ENCODE measurements at regions not wholly inside any gene's neighbourhood (a gene's known extent, or its start where the extent isn't known, plus 50 kb on each side); places are given as distances from the start of the nearest gene placed in this dataset.

DNA sequence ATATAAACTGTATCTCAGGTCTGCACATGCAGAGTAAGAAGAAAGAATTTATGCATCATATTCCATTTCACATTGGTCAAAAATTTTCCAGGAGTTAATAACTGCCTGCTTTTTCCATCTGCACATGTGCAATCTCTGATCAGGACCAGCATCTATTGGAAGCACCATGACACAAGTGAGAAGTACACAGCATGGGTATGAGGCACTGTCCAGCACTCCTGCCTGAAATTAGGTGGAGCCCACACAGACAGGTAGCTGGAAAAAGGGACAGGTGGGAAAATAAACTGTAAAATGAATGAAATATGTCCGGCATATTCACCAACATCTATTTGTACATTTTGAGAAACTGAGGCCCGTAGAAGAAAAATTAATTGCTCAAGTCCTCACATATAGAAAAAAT is 609.2 kb upstream of the NXPH2 start:
- no peaks in the 10 kb centered on the region for H3K36me3 ChIP-seq
- no peak overlapping the region for H3K4me3 ChIP-seq
- no peak for DNase-seq
- H3K27me3 ChIP-seq, result no peaks in the 10 kb centered on the region
- no peaks in the 10 kb centered on the region for H3K9me3 ChIP-seq

DNA sequence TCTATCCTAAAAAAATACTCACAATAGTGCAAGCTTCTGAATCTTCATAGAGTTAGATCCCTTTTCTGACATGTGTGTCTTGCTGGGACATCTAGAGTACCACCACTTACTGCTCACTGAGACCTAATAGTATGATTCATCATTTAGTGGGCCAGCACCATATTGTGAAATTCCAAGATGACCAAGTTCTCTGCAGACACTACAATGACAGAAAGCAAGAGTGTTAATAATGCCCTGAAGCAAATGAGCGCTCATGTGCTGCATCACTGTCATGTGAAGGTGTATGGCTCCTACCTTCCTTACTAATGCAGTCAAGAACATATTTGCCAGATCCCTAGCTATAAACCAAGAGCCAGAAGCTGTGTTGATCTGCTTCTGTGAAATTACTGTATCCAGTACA is 606.2 kb upstream of the NXPH2 start:
- Histone ChIP-seq H3K4me3 (no peak overlapping the region), H3K9me3 (no peaks in the 10 kb centered on the region), H3K36me3 (no peaks in the 10 kb centered on the region), H3K27me3 (no peaks in the 10 kb centered on the region)
- no peak for DNase-seq

DNA sequence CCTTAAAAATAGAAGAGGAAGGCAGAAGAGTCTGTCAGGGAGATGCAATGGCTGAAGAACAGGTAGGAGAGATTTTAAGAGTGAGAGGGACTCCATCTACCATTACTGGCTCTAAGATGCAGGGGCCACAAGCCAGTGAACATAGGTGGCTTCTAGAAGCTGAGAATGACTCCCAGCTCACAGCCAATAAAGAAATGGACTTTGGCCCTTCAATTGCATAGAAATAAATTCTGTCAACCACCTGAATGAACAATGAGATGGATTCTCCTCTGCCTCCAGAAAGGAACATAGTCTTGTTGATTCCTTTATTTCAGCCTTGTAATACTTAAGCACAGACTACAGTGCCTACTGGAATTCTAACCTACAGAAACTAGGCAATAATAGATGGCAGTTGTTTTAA is 603.3 kb upstream of the NXPH2 start:
- H3K27me3 ChIP-seq, result no peaks in the 10 kb centered on the region
- H3K36me3 ChIP-seq, result no peaks in the 10 kb centered on the region
- no peak overlapping the region for H3K4me3 ChIP-seq
- H3K9me3 ChIP-seq, result no peaks in the 10 kb centered on the region
- DNase-seq, result no peak

DNA sequence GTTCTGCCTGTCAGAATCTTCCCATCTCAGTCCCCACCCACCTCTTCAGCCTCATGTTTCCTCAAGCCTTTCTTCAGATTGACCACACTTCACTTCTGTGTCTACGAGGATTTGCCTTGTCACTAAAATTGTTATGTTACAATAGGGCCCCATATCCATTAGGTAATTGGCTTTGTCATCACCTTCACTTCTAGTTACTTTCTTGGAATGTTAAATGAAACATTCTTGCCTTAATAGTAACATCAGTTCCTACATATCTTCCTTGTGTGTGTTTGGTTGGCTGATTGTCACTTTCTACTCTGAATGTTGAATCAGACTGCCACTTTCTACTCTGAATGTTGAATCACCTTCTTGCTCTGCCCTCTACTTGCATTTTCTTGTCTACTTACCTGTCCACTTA is 599.9 kb upstream of the NXPH2 start:
- no peak overlapping the region for H3K4me3 ChIP-seq
- no peaks in the 10 kb centered on the region for H3K36me3 ChIP-seq
- H3K27me3 ChIP-seq, result no peaks in the 10 kb centered on the region
- H3K9me3 ChIP-seq, result no peaks in the 10 kb centered on the region
- no peak for DNase-seq

DNA sequence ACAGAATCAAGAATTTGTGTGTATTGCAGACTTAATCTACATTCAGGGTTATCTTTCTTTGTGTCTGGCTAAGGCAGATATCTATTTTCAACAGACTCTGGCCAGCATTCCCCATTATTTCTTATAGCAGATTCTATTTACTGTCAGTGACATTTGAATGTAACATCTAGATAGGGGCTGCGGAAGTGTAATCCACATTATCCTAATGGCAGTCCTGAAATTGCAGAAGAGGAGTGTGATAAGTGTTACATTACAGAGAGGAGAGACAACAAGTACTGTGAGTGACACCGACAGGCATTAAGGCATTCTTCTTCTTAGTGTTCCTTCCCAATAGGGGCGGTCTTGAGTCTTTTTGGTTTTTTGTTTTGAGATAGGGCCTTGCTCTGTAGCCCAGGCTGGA is 598.2 kb upstream of the NXPH2 start:
- H3K36me3 ChIP-seq, result no peaks in the 10 kb centered on the region
- DNase-seq, result no peak
- no peaks in the 10 kb centered on the region for H3K27me3 ChIP-seq
- no peaks in the 10 kb centered on the region for H3K9me3 ChIP-seq
- no peak overlapping the region for H3K4me3 ChIP-seq

DNA sequence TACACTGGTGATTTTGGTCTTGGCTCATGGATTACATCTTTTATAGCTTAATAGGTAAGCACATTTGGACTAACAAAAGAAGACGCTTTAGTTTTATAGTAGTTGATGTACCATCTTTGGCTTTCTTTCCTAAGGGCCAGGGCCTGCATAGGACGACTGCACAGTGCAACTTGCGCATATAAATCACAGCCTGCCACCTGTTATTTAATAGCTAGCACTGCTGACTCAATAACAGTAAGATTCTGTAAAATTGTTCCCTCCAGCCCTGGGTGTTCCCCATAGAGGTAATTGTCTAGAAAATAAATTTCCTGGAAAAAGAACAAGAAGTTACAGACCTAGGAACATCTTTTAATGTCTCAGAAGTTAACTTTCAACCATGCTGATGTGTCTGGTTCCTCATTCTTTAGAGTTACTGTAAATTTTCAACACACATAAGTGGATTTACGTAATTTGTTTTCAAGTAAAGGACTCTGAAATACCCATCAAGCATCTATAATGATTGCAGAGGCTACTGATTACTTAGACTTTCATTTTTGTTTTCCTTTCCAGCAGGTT is 594.2 kb upstream of the NXPH2 start:
- no peaks in the 10 kb centered on the region for H3K27me3 ChIP-seq
- H3K4me3 ChIP-seq, result no peak overlapping the region
- no peak for DNase-seq
- H3K9me3 ChIP-seq, result no peaks in the 10 kb centered on the region
- H3K36me3 ChIP-seq, result no peaks in the 10 kb centered on the region

DNA sequence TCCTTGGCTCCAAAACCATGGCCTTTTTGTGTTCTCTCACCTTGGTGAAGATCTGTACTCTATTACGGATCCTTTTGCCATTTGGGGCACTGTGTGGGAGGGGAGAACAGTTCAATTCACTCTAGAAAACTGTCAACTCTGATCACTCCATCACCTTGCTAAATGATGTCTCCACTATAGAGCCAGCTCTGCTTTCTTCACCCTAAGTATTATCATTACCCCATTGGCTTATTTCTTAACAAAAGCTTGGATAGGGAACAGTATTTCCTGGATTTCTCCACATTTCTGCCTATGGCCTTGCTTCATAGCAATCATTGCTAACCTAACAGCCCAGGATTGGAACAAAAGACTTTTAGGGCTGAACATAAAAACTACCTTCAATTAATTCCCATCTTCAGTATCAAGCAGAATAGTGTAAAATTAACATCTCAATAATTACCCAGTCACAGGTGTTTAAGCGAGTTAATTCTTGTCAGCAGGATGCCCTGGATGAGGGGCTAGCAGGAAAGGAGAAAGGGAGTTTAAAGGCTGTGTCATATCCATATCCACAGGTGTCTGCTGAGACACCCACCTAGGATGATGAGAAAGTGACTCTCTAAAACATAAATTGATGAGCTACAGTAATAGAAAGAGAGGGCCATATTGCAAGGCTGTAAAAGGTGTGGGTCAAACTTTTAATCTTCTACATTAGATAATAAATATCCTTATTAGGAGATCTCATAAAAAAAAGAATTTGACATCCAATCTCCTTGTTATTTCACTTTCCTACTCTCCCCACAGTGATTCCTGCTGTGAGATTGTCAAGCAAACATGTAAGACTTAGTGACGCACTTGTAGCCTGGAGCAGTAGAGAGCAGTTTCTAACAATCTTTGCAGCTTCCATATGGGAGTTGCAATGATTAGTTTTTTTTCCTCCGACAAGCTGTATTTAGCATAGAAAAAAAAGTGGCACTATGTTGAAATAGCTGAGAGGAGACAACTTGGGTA is 589.5 kb upstream of the NXPH2 start:
- H3K4me3 ChIP-seq, result no peak overlapping the region

DNA sequence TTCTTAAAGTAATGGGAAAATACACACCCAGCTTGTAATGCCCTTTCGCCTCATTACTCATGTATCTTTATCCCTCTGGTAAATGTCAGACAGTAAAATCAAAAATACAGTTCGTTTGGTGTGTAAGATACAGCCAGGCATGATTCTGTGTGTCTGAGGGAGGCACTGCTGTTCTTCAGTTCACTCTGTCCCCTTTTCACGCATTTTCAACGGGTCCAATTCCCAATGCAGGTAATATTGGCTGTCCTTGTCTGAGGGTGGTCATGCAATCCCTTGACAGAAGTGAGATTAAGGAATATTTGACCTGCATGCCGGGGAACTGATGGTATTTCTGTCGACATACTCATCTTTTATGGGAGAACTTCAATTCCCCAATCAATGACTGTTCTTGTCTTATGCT is 587.2 kb upstream of the NXPH2 start:
- Histone ChIP-seq H3K4me3 (no peak overlapping the region), H3K27me3 (no peaks in the 10 kb centered on the region)

More for the DNA sequence above, 589.5 kb upstream of the NXPH2 start:
- H3K9me3 ChIP-seq, result no peaks in the 10 kb centered on the region
- no peak for DNase-seq
- no peaks in the 10 kb centered on the region for H3K27me3 ChIP-seq
- no peaks in the 10 kb centered on the region for H3K36me3 ChIP-seq

DNA sequence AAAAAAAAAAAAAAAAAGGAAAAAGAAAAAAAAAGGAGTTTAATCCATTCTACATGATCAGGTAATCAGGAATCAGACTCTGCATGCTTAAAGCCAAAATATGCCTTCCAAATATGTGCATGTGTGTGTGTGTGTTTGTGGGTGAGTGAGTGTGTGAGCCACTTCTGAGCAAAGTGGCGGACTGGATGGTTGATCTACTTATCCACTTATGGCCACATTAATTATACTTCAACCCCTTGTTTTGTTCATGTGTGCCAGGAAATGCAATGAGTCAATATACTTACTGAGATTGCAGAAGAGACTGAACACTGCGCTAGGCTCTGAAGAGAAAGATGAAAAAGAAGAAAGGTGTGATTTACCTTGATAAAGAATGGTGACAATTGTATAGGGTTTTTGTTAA is 586.5 kb upstream of the NXPH2 start:
- H3K36me3 ChIP-seq, result no peaks in the 10 kb centered on the region
- no peaks in the 10 kb centered on the region for H3K9me3 ChIP-seq
- DNase-seq, result no peak
- H3K4me3 ChIP-seq, result no peak overlapping the region
- no peaks in the 10 kb centered on the region for H3K27me3 ChIP-seq

More for the DNA sequence above, 587.2 kb upstream of the NXPH2 start:
- Histone ChIP-seq H3K36me3 (no peaks in the 10 kb centered on the region), H3K9me3 (no peaks in the 10 kb centered on the region)
- no peak for DNase-seq

DNA sequence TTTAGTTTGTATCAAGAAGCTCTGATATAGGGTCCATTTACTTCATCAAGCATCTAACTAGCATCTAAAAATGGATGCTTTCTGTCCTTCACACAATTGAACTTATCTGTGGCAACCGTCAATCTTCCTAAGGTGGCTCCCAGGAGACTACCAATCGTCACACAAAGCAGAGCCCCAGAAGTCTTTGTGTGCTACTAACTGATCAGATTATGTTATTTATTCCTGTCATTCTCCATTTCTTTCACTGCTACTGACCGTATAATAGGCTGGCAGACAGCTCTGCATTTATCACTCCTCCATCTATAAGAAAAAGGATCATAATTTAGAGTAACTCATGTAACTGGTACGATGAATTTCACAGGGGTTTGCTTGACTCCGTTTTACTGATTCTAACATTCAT is 585.0 kb upstream of the NXPH2 start:
- Histone ChIP-seq H3K9me3 (no peaks in the 10 kb centered on the region), H3K27me3 (no peaks in the 10 kb centered on the region), H3K36me3 (no peaks in the 10 kb centered on the region), H3K4me3 (no peak overlapping the region)
- no peak for DNase-seq

DNA sequence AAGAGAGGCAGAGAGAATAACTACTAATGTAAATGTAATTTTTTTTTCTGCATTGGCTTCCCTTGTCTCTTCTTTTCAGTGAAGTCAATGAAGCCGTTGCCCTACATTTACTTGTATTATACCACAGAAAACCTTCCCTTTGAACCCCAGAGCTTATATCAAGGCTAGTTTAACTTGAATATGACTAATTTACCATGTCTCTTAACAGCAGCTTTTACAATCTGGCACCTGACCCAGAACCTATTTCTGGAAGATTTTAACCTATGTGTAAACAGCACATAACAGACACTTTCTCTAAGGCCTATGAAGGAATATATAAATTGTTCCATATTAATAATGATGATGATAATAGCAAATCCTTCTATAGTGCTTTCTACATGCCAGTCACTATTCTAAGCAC is 580.5 kb upstream of the NXPH2 start:
- Histone ChIP-seq H3K9me3 (no peaks in the 10 kb centered on the region), H3K4me3 (no peak overlapping the region), H3K36me3 (no peaks in the 10 kb centered on the region), H3K27me3 (no peaks in the 10 kb centered on the region)
- no peak for DNase-seq

DNA sequence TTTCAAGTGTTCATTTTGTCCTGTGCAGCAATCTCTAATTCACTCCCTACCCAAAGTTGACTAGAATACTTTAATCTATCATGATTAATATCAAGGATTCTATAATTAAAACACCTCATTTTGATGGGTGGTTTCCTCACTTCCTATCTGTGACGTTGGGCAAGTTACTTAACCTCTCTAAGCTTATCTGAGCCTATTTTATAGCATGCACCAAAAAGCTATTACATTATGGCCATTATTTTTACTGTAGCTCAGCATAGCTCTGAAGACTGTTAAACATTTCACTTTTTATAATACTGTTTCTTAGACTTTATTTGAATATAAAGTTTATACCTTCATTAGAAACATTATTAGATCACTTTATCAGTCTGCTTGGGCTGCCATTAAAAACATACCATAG is 579.6 kb upstream of the NXPH2 start:
- Histone ChIP-seq H3K27me3 (no peaks in the 10 kb centered on the region), H3K36me3 (no peaks in the 10 kb centered on the region), H3K4me3 (no peak overlapping the region), H3K9me3 (no peaks in the 10 kb centered on the region)
- no peak for DNase-seq

DNA sequence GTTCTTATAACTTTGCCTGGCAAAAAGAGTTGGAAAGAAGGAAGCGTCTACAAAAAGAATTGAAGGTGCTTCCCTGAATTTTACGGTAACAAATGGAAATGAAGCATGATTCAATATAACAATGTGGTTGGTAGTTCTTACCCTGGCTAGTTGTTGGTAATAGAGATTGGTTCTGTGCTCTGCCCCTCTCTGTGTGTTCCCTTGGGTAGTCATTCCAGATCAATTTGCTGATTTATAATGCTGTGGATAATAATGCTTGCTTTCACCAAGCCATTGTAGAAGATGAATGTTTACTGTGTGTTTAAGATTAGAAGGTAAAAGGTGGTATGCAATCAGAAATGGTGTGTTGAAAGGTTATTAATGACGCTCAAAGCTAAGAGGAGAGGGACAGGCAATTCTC is 577.8 kb upstream of the NXPH2 start:
- no peak overlapping the region for H3K4me3 ChIP-seq
- H3K9me3 ChIP-seq, result no peaks in the 10 kb centered on the region
- no peak for DNase-seq
- no peaks in the 10 kb centered on the region for H3K27me3 ChIP-seq
- no peaks in the 10 kb centered on the region for H3K36me3 ChIP-seq

DNA sequence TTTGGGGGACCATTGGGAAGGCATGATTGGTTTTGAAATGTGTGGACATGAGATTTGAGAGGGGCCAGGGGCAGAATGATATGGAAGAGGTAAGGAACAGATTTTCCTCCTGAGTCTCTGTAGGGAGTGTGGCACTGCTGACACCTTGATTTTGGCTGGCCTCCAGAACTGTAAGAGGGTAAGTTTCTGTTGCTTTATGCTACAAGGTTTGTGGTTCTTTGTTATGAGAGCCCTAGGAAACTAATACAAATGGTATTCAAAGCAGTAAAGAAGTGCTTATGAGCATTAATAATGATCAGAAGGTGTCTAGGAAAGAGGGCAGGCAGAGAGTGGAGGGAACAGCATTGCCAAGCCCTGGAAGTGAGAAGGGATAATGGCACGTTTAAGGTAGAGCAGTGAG is 574.3 kb upstream of the NXPH2 start:
- H3K27me3 ChIP-seq, result no peaks in the 10 kb centered on the region
- no peaks in the 10 kb centered on the region for H3K9me3 ChIP-seq
- no peaks in the 10 kb centered on the region for H3K36me3 ChIP-seq
- no peak for DNase-seq
- no peak overlapping the region for H3K4me3 ChIP-seq

DNA sequence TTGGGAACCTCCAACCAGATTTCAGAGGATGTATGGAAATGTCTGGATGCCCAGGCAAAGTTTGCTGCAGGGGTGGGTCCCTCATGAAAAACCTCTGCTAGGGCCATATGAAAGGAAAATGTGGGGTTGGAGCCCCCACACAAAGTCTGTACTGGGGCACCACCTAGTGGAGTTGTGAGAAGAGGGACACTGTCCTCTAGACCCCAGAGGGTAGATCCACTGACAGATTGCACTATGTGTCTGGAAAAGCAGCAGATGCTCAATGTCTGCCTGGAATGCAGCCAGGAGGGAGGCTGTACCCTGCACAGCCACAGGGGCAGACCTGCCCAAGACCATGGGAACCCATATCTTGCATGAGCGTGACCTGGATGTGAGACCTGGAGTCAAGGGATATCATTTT is 573.7 kb upstream of the NXPH2 start:
- no peaks in the 10 kb centered on the region for H3K9me3 ChIP-seq
- no peak overlapping the region for H3K4me3 ChIP-seq
- no peaks in the 10 kb centered on the region for H3K36me3 ChIP-seq
- H3K27me3 ChIP-seq, result no peaks in the 10 kb centered on the region
- DNase-seq, result no peak

DNA sequence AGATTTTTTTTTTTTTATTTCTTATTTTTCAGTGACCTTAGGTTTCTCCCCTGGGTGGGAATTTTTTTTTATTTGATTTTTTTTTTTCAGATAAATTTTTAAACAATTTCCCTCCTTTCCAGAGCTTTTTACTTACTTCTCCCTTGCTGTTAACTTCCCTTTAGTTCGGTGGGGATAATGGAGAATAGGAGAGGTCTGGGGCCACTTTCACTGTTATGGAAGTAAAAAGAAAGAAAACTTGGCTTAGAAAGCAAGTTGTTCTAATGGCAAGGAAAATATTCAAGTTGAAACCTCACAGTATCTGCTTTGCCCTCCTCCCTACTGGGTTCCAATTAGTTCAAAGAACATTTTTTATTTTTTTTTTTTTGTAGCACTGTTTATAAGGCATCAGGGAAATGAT is 537.1 kb upstream of the NXPH2 start:
- Histone ChIP-seq H3K36me3 (no peaks in the 10 kb centered on the region), H3K4me3 (no peak overlapping the region), H3K9me3 (no peaks in the 10 kb centered on the region), H3K27me3 (no peaks in the 10 kb centered on the region)
- DNase-seq, result no peak

DNA sequence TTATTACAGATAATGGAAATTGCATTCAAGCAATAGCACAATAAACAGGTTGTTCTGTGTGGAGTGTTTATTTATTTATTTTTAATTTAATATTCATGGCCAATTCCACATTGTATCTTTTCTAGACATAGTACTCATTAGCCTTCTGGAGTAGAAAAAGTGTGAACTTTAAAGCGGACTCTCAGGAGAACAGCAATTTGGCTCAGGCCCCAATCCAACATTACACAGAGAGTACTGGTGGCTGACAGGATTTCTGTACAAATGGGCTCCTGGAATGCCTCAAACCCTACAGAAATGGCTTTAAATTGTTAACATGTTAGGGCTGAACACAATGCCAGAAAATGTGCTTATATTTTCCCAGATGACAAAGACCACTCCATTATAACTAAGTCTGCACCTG is 533.9 kb upstream of the NXPH2 start:
- no peak for DNase-seq
- H3K9me3 ChIP-seq, result no peaks in the 10 kb centered on the region
- no peak overlapping the region for H3K4me3 ChIP-seq
- H3K27me3 ChIP-seq, result no peaks in the 10 kb centered on the region
- no peaks in the 10 kb centered on the region for H3K36me3 ChIP-seq

DNA sequence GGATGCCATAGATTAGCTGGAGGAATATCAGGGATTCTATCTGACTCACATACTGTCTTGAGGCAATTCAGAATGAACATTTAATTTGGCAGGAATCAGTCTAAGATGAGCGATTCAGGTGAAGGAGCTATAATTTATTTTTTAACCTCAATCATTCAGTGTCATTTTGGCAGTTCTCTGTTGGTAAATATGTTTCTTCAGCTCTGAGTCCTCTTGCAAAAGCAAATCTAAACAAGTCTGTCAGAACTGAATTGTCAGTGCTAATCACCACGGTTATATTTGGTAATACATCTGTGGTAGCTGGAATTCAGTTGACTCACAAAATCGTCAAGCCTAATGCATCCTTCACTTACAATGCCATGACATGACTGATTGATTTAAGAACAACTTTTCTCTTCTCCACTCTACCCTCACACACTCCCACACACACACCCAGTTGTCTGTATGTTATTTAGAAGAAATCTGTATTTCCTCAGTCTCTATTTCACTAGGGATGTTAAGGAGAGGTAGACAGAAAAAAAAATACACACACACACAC is 516.6 kb upstream of the NXPH2 start:
- Histone ChIP-seq H3K9me3 (no peaks in the 10 kb centered on the region), H3K36me3 (no peaks in the 10 kb centered on the region), H3K27me3 (no peaks in the 10 kb centered on the region), H3K4me3 (no peak overlapping the region)
- DNase-seq, result no peak

Data from MG63 (cell line).